ENCODE measurements at regions not wholly inside any gene's neighbourhood (a gene's known extent, or its start where the extent isn't known, plus 50 kb on each side); places are given as distances from the start of the nearest gene placed in this dataset.

DNA sequence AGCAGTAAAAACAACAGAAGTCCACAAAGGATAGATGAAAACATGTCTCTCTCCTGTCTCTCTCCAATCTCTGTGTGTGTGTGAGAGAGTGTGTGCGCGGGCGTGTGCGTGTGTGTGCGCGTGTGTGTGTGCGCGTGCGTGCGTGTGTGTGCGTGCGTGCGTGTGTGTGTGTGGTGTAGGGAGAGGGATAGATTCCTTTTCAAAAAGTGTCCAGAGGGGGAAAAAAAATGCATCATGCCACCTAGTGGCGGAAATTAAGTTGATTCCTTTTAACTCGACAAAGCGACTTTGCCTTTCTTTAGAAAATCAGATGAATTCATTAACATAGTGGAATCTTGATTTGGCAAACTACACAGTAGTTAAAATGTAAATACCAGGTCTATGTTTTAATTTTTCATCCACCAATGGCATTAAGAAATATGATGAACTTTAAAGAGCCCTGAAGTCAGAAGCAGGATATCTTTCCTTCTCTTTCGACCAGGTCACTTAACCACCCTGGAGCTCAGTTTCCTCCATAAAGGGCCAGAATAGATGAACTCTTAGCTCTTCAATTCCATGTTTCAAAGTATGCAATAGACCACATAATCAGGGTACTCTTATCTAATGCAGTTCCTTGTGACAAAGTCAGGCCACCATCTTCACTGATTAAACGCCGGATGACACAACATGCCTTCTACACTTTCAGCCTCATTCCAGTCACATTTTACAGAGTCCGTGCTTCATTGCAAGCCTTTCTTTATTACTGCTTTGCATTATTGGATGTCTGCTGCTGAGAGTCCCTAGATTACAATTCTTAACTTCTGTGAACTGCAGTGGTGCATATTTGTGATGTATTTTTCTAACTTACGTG, 162.8 kb downstream of the FBXO8 start:
- DNase-seq (ENCODE audit: low spot score) = peak; percentile 40

DNA sequence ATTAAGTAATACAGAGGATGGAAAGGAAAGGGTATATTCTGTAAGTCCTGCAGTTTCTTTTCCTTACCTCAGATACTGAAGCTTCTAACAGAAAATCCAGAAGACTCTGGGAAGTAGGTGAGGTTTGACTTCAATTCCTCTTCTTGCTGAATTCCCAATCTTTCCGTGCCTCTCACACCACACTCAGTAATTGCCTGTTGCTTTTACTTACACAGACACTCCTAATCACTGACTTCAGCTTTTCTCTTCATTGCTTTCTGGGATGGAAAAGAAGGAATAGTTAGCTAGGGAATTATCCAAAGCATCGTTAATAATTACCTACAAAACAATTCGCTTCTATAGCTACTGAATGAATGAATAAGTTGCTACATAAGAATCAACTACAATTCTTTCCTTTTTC, 163.6 kb downstream of the FBXO8 start:
- no peak for DNase-seq (ENCODE audit: low spot score)

DNA sequence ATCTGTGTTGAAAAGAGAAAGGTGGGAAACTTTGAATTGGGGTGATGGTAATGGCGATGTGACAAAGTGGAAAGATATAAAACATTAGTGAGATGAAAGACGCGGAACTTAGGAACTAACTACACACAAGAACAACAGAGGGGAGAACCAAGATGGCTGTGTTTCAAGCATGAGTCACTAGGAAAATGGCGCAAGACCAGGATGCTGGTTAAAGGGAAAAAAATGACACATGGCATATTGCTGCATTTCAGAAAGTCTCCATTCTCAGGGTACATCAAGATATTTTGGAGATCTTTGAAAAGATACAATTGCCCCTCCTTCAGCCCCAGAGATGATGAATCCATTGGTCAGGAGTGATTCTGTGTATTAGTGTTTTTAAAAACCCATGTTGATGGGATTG, 164.4 kb downstream of the FBXO8 start:
- peak; percentile 15 for DNase-seq (ENCODE audit: low spot score)

DNA sequence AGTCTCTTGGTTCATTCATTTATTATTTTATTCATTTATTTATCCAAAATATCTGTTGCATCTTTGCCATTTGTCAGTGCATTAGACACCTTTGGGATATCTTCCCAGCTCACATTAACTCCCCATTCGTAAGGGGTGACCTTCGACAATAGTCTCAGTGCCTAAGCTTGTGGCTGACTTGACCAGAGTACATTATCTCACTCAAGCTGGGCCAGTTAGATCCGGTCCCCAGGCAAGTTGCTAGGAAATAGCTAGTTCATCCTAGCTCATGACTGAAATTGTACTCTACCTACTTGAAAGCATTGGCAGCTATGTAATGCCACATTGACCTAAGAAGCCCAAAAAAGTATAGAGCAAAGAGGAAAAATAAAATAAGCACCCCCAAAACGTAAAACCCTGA, 165.3 kb downstream of the FBXO8 start:
- DNase-seq (ENCODE audit: low spot score) = no peak

DNA sequence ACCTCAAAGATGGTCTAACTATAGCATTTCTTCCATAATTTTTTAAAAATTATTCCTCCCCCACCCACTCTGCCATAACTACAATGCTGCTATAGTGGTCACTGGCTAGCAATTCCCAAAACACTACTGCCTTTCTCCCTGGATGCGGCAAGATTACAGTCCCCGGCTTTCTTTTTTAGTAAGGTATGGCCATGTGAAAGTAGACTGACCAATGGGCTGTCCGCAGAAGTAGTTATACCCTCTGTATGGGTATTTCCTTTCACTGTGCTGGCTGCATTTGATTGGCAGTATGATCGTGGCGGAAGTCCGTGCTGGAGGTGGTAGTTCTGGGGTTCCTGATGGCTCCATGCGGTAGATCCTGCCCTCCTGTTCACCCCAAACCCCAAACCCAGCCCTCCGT, 166.0 kb downstream of the FBXO8 start:
- DNase-seq (ENCODE audit: low spot score) = no peak

DNA sequence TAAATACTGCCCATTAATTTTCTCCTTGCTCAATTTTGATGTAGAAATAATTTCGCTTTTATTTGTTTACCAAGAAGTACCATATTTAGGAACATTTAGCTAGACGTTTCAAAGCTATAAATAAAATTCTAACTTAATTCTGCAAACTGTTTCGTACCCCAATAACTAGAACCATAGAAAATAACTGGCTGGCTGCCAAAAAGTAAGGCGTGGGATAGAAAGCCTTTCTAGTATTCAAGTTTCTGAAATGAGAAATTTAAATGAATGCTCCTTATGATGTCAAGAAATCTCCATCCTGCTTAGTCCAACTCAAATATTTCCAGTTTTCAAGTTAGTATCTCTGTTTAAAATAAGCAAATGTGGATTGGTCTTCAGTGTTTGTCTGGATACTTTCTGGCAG, 167.4 kb downstream of the FBXO8 start:
- DNase-seq (ENCODE audit: low spot score) = no peak

DNA sequence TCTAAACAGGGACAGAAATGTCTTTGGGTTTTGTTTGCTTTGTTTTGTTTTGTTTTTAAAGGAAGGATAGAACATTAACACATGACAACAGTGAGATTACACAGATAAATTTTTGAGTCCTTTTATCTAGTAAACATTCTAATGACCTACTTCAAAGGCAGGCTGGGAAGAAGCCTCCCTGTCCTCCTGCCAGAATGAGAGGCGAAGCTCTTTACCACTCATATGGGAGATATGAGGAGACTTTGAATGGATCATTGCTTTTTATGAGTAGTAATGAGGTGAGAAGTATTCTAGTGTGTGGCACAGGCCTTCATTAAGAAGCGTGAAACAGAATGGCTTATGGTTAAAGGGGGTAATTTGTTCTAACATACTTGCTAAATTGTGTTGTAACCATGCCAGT, 172.0 kb downstream of the FBXO8 start:
- no peak for DNase-seq (ENCODE audit: low spot score)

DNA sequence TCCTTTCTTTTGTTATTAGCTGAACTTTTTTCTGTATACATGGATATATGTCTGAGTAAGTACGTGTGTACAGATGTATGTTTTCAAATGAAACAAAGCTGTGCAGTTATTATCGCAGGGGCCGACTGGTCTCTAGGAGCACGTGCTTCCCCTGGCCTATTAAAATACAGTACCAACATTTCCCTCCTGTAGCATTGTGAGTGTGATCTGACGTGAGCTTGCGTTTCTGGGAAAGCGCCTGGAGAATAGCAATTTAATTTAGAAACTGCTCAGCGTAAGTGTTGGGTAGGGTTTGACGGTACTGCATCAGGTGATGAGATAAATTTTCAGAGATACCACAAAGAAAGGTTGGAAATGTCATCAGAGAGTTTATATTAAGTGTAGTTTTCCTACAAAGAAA, 173.3 kb downstream of the FBXO8 start:
- DNase-seq (ENCODE audit: low spot score) = no peak

DNA sequence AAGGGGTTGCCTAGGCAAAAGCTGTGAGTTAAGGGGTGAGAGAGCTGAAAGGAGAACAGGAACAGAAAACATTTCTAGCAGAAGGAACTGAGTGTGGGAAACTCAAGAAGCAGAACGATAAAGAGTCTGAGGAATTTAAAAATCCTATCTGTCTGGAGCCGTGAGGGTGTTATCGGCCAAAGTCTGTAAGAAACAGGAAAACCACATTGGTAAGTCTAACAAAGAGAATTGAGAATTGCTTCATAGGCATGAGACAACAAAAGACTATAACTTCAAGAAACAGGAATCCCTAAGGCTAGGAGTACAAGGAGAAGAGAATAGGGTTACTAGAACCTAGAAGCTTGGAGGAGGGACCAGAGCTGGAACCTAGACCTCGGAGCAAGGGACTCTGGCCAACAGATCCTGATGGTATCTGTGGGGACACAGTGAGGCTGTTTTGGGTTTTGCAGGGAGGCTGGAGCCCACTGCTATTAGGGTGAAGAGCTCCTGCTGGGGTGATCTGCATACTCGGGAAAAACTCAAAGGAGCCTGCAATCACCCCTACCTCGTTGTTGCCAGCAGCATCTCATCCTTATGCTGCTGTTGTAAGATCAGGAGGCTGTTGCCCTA, 175.6 kb downstream of the FBXO8 start:
- DNase-seq (ENCODE audit: low spot score) = no peak

DNA sequence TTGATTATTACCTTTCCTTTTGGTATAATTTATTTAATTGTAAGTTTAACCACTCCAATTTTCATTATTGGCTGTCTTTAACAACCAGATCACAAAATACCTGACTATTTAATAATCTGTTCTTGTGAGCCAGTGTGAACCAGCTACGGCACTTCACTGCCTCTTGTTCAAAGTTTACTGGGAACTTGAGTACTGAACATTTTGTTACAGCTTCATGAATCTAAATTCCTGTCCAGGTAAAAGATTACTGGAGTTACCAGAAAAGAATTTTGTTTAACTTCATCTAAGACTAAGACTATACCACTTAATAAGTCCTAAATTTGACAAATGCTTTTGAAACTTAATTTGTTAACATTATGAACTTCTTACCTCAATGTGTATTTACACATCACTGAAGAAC, 178.3 kb downstream of the FBXO8 start:
- DNase-seq (ENCODE audit: low spot score) = no peak

DNA sequence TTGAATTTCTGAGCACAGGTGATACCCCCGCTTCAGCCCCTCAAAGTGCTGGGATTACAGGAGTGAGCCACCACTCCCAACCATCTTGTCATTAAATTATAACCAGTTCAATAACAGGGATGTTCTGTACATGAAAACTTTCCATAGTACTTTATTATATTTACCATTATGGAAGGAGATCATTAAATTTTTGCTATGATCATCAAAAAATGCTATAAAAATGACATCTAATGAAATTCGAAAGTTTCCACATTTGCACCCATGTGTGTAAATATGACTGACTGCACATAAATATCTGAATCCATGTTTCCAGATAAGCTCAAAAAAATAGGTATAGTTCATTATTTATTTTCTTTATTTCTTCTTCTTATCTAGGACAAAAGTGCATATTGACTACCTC, 182.6 kb downstream of the FBXO8 start:
- no peak for DNase-seq (ENCODE audit: low spot score)

DNA sequence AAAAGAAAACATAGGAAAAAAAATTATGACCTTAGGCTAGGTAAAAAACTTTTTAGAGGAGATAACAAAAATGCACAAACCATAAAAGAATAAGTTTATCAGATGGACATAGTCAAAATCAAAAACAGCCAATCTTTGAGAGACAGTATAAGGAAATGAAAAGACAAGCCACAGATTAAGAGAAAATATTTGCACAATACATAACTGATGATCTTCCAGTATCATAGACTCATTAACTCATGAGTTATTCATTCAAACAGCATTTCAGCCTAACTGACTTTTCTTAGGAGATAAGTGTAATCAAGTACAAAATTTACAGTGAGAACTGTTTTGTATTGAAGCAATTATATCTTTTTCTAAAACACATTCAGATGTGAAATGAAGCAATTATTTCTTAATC, 183.8 kb downstream of the FBXO8 start:
- DNase-seq (ENCODE audit: low spot score) = no peak

DNA sequence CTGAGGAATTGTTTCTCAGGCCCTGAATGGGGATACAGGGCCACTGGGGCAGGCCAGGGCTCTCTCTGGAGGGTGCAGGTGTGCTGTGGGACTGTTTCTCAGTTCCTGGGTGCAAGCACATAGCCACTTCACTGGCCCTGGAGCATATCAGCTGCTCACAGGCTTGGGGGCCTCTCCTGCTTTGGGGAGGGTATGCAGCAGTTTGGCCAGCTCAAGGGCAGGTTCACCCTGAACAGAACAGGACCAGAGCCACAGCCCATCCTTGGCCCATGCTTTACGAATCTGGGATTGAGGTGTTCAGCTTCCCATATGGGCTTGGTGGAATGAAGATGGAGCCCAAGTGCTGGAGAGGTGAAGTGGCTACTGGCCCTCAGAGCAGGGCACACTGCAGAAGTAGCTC, 186.5 kb downstream of the FBXO8 start:
- no peak for DNase-seq (ENCODE audit: low spot score)

DNA sequence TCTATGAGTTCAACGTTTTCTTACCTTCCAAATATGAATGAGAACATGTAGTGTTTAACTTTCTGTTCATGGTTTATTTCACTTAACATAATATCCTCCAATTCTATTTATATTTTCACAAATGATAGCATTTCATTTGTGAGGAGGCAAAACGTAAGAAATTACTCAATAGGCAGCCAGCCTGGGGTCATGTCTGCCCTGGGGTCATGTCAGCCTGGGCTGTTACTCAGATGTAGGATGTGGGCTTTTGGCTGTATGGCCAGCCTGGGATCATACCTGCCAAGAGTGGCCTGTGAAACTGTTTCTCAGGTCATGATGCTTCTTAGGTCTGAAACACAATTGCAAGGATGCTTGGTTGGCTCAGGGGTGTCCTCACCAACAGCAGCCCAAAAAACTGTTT, 187.0 kb downstream of the FBXO8 start:
- no peak for DNase-seq (ENCODE audit: low spot score)

DNA sequence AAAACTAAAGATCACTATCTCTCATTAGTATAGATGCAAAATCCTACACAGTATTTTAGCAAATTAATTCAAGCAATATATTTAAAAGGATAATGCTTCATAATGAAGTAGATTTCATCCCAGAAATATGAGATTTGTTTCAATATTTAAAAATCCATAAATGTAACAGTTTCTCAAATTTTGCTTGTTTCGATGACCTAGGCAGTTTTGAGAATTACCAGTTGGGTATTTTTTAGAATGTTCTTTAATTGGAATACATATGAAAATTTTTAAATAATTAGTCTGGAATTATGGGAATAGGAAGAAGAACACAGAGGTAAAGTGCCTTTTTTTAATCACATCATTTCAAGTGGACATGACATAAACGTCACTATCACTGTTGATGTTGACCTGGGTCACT, 192.3 kb downstream of the FBXO8 start:
- no peak for DNase-seq (ENCODE audit: low spot score)

DNA sequence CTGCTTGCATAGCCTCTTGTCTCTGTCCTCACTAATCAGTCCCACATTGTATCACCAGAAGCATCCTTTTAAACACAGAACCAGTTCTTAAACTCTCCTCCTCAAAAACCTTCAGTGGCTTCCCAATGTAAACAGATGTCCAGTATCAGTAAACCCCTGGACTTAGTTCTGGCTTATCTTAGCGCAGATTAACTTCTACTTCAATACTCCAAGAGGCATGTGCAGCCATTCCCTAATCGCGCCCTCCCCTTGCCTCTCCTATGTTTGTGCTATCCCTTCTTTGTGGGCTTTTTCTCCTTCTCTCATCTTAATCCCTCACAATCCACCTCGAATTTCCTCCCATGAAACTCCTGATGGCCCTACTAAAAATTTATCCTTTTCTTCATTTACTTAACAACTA, 193.8 kb downstream of the FBXO8 start:
- no peak for DNase-seq (ENCODE audit: low spot score)

DNA sequence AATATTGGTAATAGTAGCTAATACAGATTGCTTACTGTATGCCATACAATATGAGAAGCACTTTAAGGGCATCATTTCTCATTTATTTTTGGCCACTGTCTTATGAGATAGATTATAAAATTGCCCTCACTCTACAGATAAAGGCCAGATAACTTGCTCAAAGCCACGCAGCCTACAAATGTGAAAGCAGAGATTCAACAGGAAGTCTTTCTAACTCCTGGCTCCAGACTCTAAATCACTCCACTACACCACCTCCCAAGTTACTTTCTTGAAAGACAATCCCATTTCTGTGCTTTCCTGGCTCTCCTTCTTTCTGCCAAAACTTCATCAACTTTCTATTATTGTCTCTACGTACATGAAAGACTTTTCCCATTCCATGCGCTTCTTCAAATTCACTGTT, 194.7 kb downstream of the FBXO8 start:
- no peak for DNase-seq (ENCODE audit: low spot score)

DNA sequence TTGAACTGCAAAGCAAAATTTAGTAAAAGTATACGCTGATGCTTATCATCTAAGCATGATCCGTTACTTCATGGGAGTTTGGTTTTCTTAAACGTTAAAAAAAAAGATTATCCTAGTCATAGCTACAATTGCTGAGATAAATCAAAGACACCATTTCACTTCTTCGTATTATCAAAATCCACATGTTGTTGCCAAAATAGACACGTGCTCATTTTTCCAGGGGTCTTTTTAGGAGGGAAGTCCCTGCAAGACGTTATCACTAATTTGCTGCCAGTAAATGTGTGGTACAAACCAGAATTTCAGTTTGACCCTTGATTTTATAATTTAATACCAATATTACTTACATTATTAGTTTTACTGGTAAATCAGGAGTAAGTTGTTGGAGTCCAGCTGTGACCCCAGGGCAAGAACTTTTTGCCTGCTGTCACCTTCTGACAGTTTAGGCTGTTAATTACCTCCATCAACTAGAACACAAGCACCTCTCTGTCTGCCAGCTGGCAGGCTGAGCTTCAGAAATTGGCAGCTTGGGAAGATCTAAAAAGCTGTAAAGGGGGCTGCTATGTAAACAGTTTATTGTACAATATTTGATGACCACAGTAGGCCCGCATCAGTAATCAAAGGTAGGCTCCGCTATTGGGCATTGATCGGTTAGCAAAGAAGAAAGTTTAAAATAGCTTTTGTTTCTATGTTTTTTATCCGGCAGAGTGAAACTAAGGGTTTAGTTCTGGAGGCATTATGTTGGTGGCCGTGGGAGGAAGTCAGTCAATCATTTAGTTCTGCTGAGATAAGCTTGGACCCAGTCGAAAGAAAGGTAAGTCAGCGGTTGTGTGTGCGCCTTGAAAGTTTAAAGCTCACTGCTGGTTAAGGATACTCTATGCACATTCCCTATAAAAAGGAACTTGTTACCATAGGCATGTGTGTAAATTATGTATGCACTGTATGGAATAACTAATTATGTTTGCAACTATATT, 196.4 kb downstream of the FBXO8 start:
- no peak for DNase-seq (ENCODE audit: low spot score)

DNA sequence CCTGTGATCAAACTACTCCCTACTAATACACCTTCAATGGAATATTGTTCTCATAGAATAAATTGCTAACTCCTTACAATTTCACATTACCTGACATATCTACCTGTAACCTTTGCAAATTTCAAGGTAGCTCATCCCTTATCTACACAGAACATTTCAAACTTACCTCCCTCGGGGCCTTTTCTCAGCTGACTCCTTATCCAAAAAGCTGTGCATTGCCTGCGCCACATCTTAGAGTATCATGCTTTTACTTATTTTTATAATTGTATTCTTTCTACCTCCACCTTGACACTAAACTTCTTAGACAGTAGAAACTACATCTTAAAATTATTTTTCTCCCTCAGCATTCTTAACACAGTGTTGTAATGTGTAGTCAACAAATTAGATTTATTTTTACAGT, 198.5 kb downstream of the FBXO8 start:
- no peak for DNase-seq (ENCODE audit: low spot score)

DNA sequence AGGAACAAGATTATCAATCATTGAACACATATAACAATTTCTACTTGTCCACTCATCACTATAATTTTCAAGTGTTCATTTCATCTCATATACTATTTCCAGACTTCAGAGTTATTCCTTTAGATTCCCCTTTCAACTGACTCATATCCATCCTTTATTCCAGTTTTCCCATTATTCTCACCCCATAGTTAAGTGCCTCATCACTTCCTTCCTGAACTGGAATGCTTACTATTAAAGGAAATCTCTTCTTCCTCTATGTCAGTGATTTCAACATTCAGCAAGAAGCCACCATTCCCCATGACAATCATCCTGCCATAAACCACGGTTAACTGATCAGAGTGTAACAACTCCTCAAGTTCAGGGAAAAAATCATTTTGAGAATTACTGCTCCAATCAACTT, 198.9 kb downstream of the FBXO8 start:
- DNase-seq (ENCODE audit: low spot score) = no peak

DNA sequence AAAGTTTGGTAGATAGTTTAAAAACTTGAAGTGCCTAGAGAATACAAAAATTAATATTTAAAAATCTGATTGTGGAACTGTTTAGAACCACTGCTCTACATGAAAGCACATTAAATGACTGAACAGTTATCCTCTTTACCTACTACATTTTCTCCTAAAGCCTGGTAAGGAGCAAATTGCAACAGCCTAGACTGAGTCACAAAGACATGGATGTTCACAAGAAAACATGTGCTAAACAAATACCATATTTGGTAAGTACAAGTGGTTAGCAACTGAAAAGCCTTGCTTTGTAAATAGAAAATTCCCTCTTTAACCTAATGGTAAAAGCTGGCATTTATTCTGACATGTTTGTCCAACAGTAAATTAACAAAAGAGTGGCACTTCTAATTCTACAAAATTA, 203.1 kb downstream of the FBXO8 start:
- DNase-seq (ENCODE audit: low spot score) = no peak

DNA sequence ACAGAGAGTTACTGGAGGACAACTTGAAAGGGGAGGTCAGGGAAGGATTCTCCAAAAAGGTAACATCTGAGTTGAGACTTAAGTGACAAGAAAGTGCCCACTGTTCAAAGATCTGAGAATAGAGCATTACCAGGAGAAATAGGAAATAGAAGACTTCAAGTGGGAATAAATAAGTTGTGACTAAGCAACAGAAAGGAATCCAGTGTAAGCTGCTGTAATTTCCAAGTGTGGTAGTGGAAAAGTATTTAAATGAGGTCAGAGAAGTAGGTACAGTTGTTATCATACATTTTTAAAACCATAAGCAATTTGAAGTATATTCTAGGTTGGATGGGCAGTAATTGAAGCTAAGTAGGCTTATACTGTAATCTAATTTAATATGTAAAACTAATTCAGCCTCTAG, 211.9 kb downstream of the FBXO8 start:
- no peak for DNase-seq (ENCODE audit: low spot score)

DNA sequence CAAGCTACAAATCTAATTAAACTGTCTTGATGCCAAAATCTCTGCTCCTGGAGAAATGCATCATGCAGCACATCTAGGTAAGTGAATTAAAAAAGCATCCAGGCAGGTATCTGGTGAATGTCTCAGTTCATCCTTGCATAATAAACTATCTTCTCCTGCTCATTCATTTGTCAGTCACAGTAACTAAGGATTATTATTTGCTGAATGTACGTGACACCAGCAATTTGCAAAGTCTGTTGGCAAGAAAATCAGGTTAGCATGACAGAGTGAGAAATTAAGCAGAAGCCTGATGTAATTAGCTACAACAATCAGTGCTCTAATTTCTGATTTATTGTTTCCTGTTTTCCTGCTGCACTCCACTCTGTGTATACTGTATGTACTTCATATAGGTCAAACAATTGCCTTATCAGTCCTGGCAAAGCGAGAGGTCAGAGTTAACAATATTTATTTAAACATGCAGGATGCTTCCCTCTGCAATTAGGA, 213.6 kb downstream of the FBXO8 start:
- no peak for DNase-seq (ENCODE audit: low spot score)

Measured in AG08396 (cell line).